ENCODE measurements at regions not wholly inside any gene's neighbourhood (a gene's known extent, or its start where the extent isn't known, plus 50 kb on each side); places are given as distances from the start of the nearest gene placed in this dataset.

DNA sequence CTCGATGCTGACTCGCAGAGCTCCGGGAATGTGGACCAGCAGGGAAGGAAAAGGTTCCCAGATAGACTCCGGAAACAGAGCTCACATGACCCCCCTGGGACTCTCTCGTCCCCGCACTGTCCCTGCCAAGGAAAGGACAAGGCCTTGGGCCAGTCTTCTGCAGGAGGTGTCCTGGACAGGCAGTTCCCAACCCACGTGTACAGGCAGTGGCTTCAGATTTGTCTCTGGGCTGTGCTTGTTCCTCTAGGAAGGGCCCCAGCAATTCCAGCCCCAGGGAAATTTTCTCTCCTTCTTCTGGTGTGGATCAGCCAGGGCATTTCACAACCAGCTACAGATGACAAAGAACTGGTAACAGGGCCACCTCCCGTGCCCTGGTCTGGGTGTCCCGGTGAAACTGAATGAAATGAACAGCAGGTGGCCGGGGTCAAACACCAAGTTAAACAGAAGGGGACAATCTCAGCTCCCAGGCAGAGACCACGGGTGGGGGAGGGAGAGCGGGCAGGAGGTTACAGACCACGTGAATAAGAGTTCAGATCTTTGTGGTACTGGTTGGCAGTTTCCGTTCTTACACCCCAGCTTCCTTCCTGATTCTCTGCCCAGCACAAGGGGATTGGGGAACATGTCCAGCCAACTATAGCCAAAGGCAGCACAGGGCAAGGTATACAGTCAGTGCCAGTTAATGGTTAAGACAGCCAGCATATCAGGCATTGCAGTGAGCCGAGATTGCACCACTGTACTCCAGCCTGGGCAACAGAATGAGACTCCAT is 52.2 kb upstream of the CAB39 start:
- peak overlapping the region; percentile 44; the same call in 1 of the 2 replicates for H3K4me2 ChIP-seq (ENCODE audit: low read depth, low read length)
- H3F3A ChIP-seq (ENCODE audit: insufficient read depth, low read length), result peaks cover 11% of the 10 kb centered on the region
- H3K36me3 ChIP-seq (replicated peaks; ENCODE audit: insufficient read depth, low read length), result no peaks in the 10 kb centered on the region
- peaks cover 35% of the 10 kb centered on the region for H3K4me1 ChIP-seq (ENCODE audit: low read length)
- H2AFZ ChIP-seq (ENCODE audit: low read length), result peak overlapping the region; percentile 59
- peak overlapping the region; percentile 17 for H3K9ac ChIP-seq (ENCODE audit: low read length)
- H3K27ac ChIP-seq (ENCODE audit: low read length), result peak overlapping the region; percentile 56
- no peaks in the 10 kb centered on the region for H3K9me2 ChIP-seq (replicated peaks; ENCODE audit: insufficient read depth, low read length)
- no peaks in the 10 kb centered on the region for H3K79me2 ChIP-seq (ENCODE audit: low read length)
- no peaks in the 10 kb centered on the region for H4K20me1 ChIP-seq (ENCODE audit: insufficient read depth, low read length)
- TF ChIP-seq EZH2 (optimal IDR thresholded peaks at IDR 0.05; ENCODE audit: low read depth, low read length), result no peak
- TF ChIP-seq CTCF (IDR thresholded peaks at IDR 0.05; ENCODE audit: low read length), result peak; percentile 27
- TF ChIP-seq EZH2phosphoT487 (IDR thresholded peaks at IDR 0.05; ENCODE audit: low read length), result no peak
- no peaks in the 10 kb centered on the region for H3K27me3 ChIP-seq (replicated peaks; ENCODE audit: insufficient read depth, low read length)
- no peaks in the 10 kb centered on the region for H3K9me3 ChIP-seq (replicated peaks; ENCODE audit: insufficient read depth, low read length)
- H3K4me3 ChIP-seq (ENCODE audit: low read length), result no peak overlapping the region
- DNase-seq, result peak; percentile 87

GRCh38 chr2:230661072-230661957 is 51.3 kb upstream of the CAB39 start:
- Histone ChIP-seq H3K4me2 (ENCODE audit: low read depth, low read length) (peak overlapping the region; percentile 29), H3K4me1 (ENCODE audit: low read length) (peaks cover 35% of the 10 kb centered on the region), H3K4me3 (ENCODE audit: low read length) (no peak overlapping the region), H2AFZ (ENCODE audit: low read length) (peak overlapping the region; percentile 24; the same call in 1 of the 2 replicates), H3K79me2 (ENCODE audit: low read length) (no peaks in the 10 kb centered on the region), H3K27ac (ENCODE audit: low read length) (peak overlapping the region; percentile 56; the same call in 1 of the 2 replicates), H3K9ac (ENCODE audit: low read length) (no peak overlapping the region), H4K20me1 (ENCODE audit: insufficient read depth, low read length) (no peaks in the 10 kb centered on the region), H3K27me3 (replicated peaks; ENCODE audit: insufficient read depth, low read length) (no peaks in the 10 kb centered on the region), H3K9me3 (replicated peaks; ENCODE audit: insufficient read depth, low read length) (no peaks in the 10 kb centered on the region), H3F3A (ENCODE audit: insufficient read depth, low read length) (peaks cover 11% of the 10 kb centered on the region), H3K9me2 (replicated peaks; ENCODE audit: insufficient read depth, low read length) (no peaks in the 10 kb centered on the region), H3K36me3 (replicated peaks; ENCODE audit: insufficient read depth, low read length) (no peaks in the 10 kb centered on the region)
- peak; percentile 82 for DNase-seq
- TF ChIP-seq CTCF (IDR thresholded peaks at IDR 0.05; ENCODE audit: low read length) (no peak), EZH2 (optimal IDR thresholded peaks at IDR 0.05; ENCODE audit: low read depth, low read length) (no peak), EZH2phosphoT487 (IDR thresholded peaks at IDR 0.05; ENCODE audit: low read length) (no peak)

Measured in MM.1S (cell line).